ENCODE measurements at regions not wholly inside any gene's neighbourhood (a gene's known extent, or its start where the extent isn't known, plus 50 kb on each side); places are given as distances from the start of the nearest gene placed in this dataset.

DNA sequence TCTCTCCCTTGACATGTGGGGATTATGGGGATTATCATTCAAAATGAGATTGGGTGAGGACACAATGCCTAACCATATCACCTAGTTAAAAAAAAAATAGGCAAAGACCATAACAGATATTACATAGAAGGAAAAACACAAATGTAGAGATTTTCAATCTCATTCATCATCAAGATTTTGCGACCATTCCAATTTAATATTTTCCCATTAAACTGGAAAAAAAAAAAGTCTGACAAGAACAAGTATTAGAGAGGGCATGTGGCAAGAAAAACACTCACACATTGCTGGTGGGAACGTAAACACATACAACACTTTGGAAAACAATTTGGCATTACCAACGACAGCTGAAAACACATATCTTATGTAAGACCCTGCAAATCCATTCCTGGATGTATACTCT, 71.0 kb upstream of the MYCN start:
- no peak for DNase-seq

DNA sequence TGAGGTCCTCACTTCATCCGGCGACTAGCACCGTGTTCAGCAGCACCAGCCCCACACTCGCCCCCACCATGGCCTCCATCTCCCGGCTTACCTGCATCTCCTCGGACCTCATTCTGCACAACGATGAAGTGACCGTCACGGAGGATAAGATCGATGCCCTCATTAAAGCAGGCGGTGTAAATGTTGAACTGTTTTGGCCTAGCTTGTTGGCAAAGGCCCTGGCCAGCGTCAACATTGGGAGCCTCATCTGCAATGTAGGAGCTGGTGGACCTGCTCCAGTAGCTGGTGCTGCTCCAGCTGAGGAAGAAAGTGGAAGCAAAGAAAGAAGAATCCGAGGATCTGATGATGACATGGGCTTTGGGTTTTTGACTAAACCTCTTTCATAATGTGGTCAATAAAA, 70.5 kb upstream of the MYCN start:
- no peak for DNase-seq

DNA sequence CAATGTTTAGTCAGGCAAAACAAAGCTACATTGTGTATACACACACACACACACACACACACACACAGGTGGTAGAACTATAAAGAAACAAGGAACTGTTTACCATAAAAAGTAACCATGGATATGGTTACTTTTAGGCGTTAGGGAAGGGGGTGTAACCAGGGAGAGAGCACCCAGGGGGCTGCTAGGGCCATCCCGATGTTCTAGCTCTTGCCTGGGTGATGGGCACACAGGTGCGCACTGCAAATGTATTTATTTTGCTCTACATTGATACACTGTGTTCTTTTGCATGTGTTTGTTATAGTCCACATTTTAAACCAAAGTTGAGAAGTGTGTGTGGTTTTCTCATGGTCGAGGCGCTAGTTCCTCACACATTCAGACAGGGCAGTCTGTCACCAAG, 69.8 kb upstream of the MYCN start:
- no peak for DNase-seq

DNA sequence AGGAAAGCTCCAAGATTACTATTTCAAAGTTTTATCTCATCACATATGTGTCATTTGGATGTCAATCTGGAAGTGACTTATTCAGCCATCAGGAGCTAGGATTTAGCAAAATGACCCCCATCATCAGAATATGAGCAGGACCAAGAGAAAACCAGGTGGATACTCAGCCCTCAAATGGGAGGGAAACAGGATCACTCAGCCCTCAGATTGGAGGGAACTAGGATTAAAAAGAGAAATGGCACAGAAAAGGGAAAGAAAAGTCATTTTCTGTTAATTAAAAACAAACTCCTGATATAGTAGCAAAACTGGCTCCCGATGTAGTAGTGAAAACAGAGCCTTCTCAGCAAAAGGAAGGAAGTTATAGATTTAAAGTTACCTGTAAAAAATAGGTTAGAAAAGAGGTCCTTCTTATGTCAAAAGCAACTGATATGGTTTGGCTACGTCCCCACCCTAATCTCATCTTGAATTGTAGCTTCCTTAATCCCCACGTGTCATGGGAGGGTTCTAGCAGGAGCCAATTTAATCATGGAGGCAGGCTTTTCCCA, 69.0 kb upstream of the MYCN start:
- DNase-seq = no peak

DNA sequence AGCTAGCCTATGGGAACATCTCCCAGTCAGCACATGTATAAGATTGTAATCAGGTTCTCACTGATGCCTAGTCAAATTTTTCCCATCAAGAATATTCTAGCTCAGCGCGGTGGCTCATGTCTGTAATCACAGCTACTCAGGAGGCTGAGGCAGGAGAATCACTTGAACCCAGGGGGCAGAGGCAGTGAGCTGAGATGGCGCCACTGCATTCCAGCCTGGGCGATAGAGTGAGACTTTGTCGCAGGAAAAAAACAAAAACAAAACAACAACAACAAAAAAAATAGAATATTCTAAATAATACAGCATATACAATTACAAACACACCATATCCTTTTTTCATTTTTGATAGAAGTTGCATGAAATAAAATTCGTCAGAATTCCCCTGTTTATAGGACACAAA, 67.5 kb upstream of the MYCN start:
- no peak for DNase-seq

DNA sequence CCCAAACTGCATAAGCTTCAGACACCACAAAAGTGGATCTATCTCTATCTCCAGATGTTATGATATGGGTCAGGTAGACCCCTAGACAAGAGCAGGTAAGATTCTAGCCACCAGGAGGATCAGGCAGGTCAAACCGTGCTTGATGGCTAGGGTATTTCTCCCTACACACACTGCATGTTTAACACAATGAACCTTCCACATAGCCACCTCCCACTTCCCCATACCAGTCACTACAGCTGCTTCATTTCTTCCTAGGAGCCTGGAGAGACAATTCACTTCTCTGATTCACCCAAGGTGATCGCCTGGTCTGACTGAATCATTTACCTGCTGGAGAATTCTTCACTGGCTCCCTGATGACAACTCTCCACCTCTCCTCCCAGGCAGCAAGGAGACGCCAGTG, 66.0 kb upstream of the MYCN start:
- DNase-seq = no peak

DNA sequence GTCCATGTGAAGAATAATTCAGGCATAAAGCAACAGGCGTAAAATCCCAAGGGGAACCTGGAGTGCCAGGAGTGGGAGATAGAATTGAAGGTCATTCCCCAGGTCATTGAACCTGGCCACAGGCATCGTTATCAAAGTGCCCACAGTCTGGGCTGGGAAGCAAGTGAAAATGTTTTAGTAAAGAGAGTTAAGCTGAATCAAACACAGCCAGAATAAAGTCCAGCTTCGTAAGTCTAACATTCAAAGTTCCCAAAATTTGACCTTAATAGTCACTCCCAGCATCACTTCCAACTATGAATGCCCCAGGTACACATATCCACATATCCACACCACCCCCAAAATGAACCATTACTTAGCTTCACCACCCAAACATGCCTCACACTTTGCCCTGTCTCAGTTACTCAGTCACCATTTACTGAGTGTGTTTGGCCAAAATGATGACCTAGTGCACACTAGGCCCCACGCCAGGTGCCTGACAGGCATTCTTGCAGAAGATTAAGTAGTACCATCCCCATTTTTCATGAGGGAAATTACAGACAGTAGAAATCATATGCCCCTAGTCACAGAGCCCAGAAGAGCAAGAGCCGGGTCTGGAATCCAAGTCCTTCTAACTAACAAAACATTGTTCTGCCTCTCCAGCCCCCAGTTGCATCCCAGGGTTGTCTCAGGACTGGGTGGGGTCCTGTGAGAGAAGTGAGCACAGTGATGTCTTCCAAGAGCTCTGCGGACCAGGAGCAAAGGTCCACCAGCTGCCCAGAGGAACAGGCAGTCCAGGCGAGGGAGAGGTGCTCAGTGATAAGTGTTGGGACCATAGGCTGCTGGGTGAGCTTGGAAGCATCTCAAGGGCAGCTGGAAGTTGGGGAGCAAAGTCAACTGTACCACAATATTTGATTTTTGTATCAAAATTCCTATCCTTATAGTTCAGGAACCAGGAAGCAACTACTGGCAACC, 65.2 kb upstream of the MYCN start:
- DNase-seq = no peak

DNA sequence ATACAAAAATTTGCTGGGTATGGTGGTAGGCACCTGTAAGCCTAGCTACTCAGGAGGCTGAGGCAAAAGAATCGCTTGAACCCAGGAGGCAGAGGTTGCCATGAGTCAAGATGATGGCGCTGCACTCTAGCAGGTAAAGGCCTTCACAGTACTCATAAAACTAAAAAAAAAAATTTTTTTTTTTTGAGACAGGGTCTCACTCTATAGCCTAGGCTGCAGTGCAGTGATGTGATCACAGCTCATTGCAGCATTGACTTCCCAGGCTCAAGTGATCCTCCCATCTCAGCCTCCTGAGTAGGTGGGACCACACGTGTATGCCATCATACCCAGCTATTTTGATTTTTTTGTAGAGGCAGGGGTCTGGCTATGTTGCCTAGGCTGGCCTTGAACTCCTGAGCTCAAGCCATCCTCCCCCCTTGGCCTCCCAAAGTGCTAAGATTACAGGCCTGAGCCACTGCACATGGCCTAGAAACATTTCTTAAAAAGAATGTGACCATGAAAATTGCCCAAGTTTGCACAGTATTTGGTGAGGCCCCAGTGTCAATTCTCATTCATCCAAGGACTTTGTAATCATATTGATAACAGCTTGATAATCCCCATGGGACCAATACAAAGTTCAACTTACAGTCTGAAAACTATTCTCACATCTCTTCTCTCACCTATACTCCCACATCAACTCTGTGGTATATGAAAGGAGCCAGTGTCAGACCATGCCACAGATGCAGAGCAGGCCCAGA, 64.2 kb upstream of the MYCN start:
- DNase-seq = no peak

DNA sequence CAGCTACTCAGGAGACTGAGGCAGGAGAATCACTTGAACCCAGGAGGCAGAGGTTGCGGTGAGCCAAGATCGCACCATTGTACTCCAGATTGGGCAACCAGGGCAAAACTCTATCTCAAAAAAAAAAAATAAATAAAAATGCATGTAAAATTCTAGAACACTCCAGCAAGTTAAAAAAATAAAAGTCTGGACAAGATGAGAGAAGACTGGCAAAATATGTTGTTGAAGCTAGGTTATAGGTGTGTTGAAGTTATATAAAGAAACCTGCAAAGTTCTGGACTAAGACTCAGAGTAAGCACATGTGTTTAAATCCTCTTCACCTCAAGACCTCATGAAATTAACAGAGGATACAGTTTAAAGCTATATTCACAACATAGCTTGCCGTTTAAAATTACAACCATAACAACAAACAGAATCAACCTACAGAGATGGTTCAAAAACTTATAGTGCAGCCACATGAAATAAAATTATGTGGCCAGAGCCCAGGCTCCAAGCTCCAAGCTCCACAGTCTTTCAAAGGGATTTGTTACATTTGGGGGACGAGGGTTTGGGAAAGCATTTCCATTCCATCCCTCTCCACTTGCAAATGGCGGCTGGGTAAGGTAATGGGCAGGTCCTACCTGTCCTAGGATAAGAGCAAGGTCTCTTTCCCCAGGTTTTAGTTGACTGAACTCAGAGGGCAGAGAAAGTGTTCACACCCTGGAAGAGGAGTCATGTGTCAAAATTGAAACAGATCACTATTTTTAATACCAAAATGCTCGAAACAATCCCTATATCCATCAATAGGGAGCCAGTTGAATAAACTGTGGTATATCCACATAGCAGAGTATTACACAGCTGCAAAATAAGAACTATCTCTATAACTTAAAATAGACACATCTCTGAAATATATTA, 59.9 kb upstream of the MYCN start:
- DNase-seq = no peak

DNA sequence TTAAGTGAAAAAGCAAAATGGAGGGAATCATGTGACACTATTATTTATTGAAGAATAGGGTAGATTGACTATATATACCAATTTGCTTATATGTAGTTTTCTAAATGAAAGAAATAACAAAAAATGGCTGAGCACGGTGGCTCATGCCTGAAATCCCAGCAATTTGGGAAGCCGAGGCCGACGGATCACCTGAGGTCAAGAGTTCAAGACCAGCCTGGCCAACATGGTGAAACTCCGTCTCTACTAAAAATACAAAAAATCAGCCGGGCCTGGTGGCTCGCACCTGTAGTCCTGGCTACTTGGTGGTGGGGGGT, 59.3 kb upstream of the MYCN start:
- no peak for DNase-seq

DNA sequence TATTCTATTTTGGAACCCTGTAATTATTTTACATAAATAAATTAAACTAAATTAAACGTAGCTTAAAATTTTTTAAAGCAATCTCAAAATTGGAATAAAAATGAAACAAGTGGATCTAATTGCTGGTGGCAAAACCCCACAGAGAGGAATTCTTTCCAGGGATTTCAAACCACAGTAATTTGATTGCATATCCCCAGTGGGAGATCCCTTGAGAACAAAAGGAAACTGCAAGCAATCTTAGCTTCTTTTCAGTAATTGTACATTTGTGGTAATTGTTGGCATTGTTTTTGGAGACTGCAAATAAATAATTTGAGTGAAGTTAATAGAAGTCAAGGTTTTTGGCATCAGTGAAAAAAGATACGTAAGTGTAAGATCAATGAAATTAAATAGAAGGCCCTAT, 58.7 kb upstream of the MYCN start:
- DNase-seq = no peak

DNA sequence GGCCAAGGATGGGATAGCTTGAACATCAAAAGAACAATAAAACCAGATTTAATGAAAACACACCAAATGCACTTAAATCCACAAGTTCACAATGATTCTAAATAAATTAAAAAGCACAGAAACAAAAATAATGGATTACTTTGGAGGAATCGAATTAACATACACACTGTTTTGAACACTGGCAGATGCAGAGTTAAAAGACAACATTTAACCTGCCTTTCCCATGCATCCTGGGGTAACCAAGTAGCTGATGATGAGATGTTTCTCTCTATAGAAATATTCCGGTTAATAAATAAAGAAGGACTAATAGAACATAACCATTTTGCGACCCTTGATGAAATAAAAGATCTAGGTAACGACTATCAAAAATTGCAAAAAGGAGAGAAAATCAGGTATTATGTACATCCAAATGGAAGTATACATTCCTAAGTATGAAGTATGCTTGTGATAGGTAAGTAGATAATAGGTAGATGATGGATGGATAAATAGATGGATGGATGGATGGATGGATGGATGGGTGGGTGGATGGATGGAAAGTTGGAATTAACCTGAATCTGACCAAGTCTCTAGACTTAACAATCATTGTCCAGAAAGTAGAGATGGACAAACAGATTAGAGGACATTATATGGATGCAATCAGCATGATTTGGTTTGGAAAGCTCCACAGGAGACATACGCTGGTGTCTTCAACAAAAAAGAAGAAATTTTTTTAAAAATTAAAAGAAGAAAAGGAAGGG, 57.4 kb upstream of the MYCN start:
- DNase-seq = no peak

DNA sequence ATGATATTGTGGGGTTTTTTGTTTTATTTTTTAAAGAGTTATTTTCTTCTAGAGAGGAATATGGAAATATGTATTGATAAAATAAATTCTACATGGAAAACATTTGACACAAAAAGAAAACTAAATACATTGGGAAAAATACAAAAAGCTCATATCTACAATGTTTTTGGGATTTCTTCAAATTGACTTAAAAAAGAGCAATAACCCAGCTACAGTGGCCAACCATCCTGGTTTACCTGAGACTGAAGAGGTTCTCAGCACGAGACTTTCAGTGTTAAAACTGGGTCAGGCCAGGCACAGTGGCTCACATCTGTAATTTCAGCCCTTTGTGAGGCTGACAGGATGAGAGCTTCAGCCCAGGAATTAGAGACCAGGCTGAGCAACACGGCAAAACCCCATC, 56.7 kb upstream of the MYCN start:
- no peak for DNase-seq

DNA sequence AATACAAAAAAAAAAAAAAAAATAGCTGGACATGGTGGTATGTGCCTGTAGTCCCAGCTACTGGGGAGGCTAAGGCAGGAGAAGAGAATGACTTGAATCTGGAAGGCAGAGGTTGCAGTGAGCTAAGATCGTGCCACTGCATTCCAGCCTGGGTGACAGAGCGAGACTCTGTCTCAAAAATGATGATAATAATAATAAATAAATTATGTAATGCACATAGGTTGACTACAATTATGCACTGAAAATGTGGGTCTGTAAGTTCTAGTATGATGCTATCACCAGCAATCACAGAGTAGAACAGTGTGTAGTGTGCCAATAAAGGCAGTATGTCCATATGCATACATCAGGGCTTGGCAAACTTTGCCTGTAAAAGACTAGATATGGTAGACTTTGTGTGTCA, 55.6 kb upstream of the MYCN start:
- no peak for DNase-seq

DNA sequence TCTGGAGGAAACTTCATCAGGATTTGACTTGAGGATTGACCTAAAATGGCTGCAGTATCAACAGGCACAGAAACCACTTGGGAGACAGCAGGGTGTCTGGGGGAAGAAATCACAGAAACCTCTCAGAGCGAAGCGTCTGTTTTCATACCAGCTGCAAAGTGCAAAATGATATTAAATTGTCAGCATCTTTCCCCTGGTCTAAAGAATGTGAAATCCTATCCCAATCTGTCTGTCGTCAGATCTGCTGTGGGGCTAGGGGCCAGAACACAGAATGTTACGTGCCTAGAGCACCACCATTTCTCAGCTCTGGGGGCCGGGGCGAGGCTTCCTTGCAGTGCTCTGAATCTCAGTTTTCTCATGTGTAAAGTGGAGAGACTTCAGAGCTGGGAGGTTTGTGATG, 54.1 kb upstream of the MYCN start:
- no peak for DNase-seq

DNA sequence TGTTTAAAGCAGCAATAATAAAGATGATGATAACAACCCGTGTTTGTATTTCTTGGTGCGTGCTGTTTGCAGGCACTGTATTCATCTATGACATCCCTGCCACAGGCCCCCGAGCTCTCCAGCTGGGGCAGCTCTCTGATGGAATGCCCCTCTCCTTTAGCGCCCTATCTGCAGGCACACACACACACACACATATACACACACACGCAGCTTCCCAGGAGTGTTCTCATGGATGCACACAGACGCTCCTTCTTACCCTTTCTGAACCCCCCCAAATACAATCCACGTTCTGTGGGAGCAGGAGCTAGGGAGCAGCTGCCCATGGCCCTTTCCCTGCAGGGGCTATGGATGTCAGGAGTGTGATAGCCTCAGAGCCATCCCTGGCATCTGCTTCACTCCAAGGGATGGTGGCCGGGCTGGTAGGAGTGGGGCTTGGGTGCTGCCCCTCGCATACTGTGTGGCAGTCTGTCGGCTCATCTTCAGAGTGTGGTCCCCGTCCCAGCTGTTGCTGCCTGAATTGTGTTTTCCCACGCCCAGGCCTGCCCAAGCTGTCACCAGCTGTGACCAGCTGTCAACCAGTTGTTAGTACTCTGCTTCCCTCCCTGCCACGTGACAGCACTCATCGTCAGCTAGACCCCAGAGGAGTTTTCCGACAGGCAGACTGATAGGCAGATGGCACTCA, 50.8 kb upstream of the MYCN start:
- peak; percentile 84 for DNase-seq

DNA sequence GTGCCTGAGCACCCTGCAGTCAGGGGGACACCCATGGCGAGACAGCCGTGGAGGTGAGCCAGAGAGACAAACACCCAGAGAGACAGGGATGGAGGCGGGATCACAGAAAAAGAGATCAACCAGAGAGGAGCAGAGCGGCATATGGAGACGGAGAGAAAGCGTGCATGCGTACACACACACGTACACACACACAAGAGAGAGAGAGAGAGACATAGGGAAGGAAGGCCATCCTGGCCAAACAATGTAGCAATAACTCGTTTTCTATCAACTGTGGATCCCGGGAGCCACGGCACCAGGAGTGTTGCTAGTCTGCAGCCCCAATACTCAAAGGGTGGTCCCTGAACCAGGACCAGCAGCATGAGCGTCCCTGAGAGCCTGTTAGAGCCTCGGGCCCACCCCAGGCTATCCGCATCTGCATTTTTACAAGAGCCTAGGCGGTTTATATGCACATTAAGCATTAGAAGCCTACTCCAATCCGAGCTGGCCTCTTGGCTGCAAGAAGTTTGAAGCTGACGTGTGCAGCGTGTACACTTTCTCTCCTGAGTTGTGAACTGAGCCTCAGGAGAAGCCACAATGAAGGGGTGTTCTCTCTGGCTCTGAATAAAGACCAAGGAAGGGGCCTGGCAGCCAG, 50.1 kb upstream of the MYCN start:
- no peak for DNase-seq

All from right hindlimb (tissue), 1 donor.